ENCODE measurements at regions not wholly inside any gene's neighbourhood (a gene's known extent, or its start where the extent isn't known, plus 50 kb on each side); places are given as distances from the start of the nearest gene placed in this dataset.

DNA sequence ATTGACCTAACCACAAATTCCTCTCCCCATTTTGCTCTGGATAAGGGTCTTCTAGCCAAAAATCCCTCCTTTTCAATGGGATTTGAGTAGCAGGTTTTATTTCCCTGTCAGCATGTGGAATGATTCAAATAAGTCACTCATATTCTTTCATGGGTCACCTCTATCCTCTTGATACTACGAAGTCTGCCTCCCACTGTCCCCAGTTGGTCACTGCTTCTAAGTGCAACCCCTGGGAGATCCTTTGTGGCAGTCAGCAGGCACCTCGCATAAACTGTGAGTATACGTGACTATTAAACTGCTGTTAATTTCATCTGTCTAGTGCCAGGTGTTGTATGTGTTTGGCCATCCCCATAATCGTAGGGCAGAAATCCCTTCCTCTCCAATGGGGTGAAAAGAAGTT, 1667.9 kb upstream of the PCDH7 start:
- no peak overlapping the region for H3K4me3 ChIP-seq (ENCODE audit: low read depth, low read length)
- DNase-seq (ENCODE audit: low read depth) = no peak
- TF ChIP-seq, protein P1, sequence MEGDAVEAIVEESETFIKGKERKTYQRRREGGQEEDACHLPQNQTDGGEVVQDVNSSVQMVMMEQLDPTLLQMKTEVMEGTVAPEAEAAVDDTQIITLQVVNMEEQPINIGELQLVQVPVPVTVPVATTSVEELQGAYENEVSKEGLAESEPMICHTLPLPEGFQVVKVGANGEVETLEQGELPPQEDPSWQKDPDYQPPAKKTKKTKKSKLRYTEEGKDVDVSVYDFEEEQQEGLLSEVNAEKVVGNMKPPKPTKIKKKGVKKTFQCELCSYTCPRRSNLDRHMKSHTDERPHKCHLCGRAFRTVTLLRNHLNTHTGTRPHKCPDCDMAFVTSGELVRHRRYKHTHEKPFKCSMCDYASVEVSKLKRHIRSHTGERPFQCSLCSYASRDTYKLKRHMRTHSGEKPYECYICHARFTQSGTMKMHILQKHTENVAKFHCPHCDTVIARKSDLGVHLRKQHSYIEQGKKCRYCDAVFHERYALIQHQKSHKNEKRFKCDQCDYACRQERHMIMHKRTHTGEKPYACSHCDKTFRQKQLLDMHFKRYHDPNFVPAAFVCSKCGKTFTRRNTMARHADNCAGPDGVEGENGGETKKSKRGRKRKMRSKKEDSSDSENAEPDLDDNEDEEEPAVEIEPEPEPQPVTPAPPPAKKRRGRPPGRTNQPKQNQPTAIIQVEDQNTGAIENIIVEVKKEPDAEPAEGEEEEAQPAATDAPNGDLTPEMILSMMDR (IDR thresholded peaks at IDR 0.05; ENCODE audit: control insufficient read depth, extremely low read depth, insufficient read depth) = no peak

DNA sequence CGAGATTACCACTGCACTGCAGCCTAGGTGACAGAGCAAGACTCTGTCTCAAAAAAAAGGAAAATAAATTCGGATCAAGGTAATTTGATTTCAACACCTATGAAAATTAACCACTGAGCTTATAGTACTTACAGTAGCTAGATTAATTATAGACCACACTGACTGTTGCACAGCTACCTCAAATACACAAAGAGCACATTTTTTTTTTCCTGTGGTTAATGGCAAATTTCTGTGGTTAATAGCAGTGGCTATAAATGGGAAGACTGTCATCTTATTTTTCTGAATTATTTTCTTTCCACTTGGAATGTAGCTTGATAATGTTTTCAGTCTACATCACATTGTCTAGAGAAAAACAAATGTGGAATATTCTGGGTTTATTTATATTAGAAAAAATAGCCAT, 1661.6 kb upstream of the PCDH7 start:
- no peak overlapping the region for H3K4me3 ChIP-seq (ENCODE audit: low read depth, low read length)
- no peak for DNase-seq (ENCODE audit: low read depth)
- TF ChIP-seq, protein P1 (IDR thresholded peaks at IDR 0.05; ENCODE audit: control insufficient read depth, extremely low read depth, insufficient read depth) = no peak

DNA sequence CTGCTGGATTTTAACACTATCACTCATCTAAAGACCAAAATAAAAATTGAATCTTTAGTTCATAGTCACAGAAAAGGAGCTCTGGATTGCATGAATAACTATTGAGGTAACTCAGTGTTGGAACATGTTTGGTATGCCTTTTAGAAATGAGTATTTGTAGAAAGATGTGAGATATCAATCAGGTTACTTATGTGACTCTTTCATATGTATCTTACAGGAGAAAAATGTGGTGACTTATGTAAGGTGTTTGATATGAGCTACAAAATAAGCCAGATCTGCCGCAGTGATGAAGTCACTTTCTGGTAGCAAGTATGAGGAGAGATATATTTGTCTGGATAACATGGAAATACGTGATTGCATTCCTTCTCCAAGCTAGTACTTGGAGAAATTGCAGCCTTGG, 1653.3 kb upstream of the PCDH7 start:
- no peak for DNase-seq (ENCODE audit: low read depth)
- TF ChIP-seq, protein P1 (IDR thresholded peaks at IDR 0.05; ENCODE audit: control insufficient read depth, extremely low read depth, insufficient read depth) = no peak
- no peak overlapping the region for H3K4me3 ChIP-seq (ENCODE audit: low read depth, low read length)

DNA sequence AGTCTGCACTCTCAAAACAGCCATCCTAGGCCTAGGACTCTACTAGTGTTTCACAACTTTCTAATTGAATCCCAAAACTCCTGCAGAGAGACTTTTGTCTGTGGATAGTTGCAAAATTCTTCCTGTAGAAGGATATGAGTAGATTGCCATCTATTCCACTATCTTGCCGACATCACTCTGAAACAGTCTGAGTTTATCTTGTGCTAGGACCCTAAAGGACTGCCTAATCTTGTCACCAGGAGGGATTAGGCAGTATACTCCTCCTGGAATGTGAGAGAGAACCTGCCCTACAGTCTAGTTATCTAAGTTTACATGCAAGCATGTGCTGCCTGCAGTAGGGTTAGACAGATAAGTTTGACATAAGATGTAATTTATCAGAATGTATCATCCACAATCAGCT, 1646.6 kb upstream of the PCDH7 start:
- DNase-seq (ENCODE audit: low read depth) = no peak

DNA sequence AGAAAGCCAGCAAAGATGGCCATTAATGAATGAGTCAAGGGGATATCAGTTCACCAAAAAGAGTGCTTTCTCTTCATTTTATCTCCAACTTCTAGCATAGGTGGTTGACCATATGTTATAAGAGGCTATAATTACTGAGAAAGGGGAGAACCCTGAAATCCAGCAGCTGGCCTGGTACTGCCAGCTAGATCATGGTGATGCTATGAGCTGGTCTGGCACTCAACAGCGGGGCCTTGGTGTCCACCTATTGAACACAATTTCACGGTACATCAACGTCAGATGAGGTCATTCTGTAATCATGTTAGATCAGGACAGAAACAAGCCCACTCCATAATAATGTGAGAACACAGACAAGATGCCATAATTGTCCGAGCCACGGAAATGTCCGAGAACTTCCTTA, 1644.8 kb upstream of the PCDH7 start:
- no peak overlapping the region for H3K4me3 ChIP-seq (ENCODE audit: low read depth, low read length)
- TF ChIP-seq, protein P1 (IDR thresholded peaks at IDR 0.05; ENCODE audit: control insufficient read depth, extremely low read depth, insufficient read depth) = no peak

More for the DNA sequence above, 1646.6 kb upstream of the PCDH7 start:
- TF ChIP-seq, protein P1 (IDR thresholded peaks at IDR 0.05; ENCODE audit: control insufficient read depth, extremely low read depth, insufficient read depth) = no peak
- H3K4me3 ChIP-seq (ENCODE audit: low read depth, low read length) = no peak overlapping the region

DNA sequence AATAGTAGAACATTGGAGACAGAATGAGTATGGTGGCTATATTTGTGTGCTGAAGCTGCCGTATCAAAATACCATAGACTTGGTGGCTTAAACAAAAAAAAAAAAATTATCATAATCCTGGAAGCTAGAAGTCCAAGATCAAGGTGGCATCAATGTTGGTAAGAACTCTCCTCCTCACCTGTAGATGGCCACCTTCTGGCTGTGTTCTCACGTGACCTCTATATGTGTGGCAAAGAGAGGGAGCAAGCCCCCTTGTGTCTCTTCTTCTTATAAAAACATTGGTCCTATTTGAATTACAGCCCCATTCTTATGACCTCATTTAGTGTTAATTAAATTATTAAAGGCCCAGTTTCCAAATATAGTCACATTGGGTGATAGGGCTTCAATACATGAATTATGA, 1640.9 kb upstream of the PCDH7 start:
- TF ChIP-seq, protein P1 (IDR thresholded peaks at IDR 0.05; ENCODE audit: control insufficient read depth, extremely low read depth, insufficient read depth) = 0 out of 2 replicates have a peak, but pooled peaks have one; percentile 17
- no peak for DNase-seq (ENCODE audit: low read depth)
- no peak overlapping the region for H3K4me3 ChIP-seq (ENCODE audit: low read depth, low read length)

More for the DNA sequence above, 1644.8 kb upstream of the PCDH7 start:
- DNase-seq (ENCODE audit: low read depth) = no peak

DNA sequence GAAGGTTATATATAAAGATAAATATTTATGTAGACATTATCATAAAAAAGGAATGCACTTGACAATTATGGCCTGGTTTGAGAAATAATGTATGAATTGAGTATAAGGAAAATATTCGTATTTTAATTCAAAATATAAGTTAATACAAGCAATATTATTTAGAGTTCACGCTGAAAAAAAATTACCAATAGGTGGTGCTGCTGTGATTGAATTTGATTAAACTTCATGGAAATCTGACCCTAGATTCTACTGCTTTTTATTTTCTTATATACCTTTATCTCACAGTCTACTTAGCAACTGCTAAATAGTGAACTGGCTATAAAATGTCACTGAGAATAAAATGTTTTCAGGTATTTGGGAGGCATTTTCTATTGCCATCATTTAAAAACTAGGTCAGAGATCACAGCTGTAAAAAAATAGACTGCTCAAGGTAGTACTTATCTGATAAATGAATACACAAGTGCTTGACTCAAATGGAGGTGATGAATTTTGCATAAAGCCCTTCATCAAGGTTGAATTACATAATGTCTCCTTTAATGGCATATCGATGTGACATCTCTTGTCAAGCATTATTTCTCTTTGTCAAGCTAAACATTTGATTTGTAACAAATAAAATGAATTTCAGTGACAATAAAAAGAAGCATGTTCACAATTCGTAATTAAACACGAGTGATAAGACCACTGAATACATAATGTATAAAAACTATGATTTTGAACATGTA, 1638.8 kb upstream of the PCDH7 start:
- no peak for DNase-seq (ENCODE audit: low read depth)
- TF ChIP-seq, protein P1 (IDR thresholded peaks at IDR 0.05; ENCODE audit: control insufficient read depth, extremely low read depth, insufficient read depth) = peak; percentile 48
- H3K4me3 ChIP-seq (ENCODE audit: low read depth, low read length) = no peak overlapping the region

Data from LNCaP clone FGC (cell line).